ENCODE measurements at regions not wholly inside any gene's neighbourhood (a gene's known extent, or its start where the extent isn't known, plus 50 kb on each side); places are given as distances from the start of the nearest gene placed in this dataset.

DNA sequence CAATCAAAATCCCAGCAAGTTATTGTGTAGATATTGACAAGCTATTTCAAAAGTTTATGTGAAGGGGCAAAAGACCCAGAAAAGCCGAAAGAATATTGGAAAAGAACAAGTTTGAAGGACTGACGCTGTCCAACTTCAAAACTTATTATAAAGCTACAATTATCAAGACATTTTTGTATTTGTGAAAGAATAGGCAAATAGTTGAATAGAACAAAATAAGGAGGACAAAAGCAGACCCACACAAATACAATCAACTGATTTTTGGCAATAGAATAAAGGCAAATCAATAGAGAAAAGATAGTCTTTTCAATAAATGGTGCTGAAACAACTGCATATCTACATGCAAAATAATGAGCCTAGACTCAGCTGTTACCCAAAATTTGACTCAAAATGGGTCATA, 807.7 kb upstream of the CDH6 start:
- no peak for TF ChIP-seq CTCF (IDR thresholded peaks at IDR 0.05)
- TF ChIP-seq POLR2A (IDR thresholded peaks at IDR 0.05): no peak

Data from Peyer's patch (tissue), 4 donors.